IMR-90 (cell line): ENCODE measurements at regions not wholly inside any gene's neighbourhood (a gene's known extent, or its start where the extent isn't known, plus 50 kb on each side); places are given as distances from the start of the nearest gene placed in this dataset.
"Not testable (repeated sequence)": the region's sequence is repeated elsewhere in the genome, so short reads cannot be mapped to it uniquely, and the experiment has no call there.

Experiments
- ATAC-seq: fragments of 200-7000 bp; cut with Tn5 transposase; 2 replicates; pipeline ENCODE4 v1.9.1; 2020; ENCODE audit warnings: low read depth, mild to moderate bottlenecking, moderate library complexity
- BruUV-seq: library from RNA; stranded (reverse); fragments of 400-500 nt; replicated peaks from 2 replicates; lab custom pipeline; 2021; lab: Mats Ljungman, UMichigan
- CTCF ChIA-PET: fragments of 300-600 bp; formaldehyde crosslinking; extraction: SDS; loops from one replicate; lab custom pipeline; 2021; ENCODE audit warnings: antibody characterized with exemption; lab: Yijun Ruan, JAX
- POLR2A ChIA-PET: fragments of 300-600 bp; sonication (Branson Sonifier 250); formaldehyde crosslinking; loops from one replicate; lab custom pipeline; 2022; ENCODE audit warnings: antibody characterized with exemption; ENCODE audit not compliant: unreplicated experiment; lab: Charles Lee
- DNase-seq: peaks from one replicate; pipeline ENCODE4 v3.0.0; 2013
- H2AFZ ChIP-seq: replicated peaks from 2 replicates; pipeline ENCODE3; 2013; ENCODE audit warnings: low read length, mild to moderate bottlenecking; ENCODE audit not compliant: poor library complexity
- H2AK5ac ChIP-seq: 2 replicates; pipeline ENCODE4 v1.6.1; 2013; ENCODE audit warnings: low read depth, low read length, inconsistent platforms
- H2AK9ac ChIP-seq: replicated peaks from 2 replicates; pipeline ENCODE3; 2013; ENCODE audit warnings: mild to moderate bottlenecking, low read depth, low read length, moderate library complexity; ENCODE audit not compliant: poor library complexity
- H2BK120ac ChIP-seq: 2 replicates; pipeline ENCODE4 v1.6.1; 2013; ENCODE audit warnings: low read depth, low read length, inconsistent platforms
- H2BK15ac ChIP-seq: 3 replicates; pipeline ENCODE4 v1.6.1; 2013; ENCODE audit warnings: low read depth, low read length, inconsistent platforms
- H2BK20ac ChIP-seq: 2 replicates; pipeline ENCODE4 v1.6.1; 2013; ENCODE audit warnings: low read depth, mild to moderate bottlenecking, inconsistent platforms, low read length, moderate library complexity
- H2BK5ac ChIP-seq: 2 replicates; pipeline ENCODE4 v1.6.1; 2013; ENCODE audit warnings: mild to moderate bottlenecking, low read depth, low read length, inconsistent platforms; ENCODE audit not compliant: poor library complexity, severe bottlenecking
- H3K14ac ChIP-seq: replicated peaks from 2 replicates; pipeline ENCODE4 v1.6.1; 2013; ENCODE audit warnings: low read depth, low read length, inconsistent platforms
- H3K18ac ChIP-seq: 2 replicates; pipeline ENCODE4 v1.6.1; 2013; ENCODE audit warnings: low read depth, low read length, control low read depth
- H3K23ac ChIP-seq: 2 replicates; pipeline ENCODE4 v1.6.1; 2013; ENCODE audit warnings: low read depth, low read length, inconsistent platforms
- H3K27ac ChIP-seq: 2 replicates; pipeline ENCODE4 v1.5.1; 2013; ENCODE audit warnings: mild to moderate bottlenecking, control low read depth, low read length; ENCODE audit not compliant: insufficient read depth
- H3K27me3 ChIP-seq: 2 replicates; pipeline ENCODE4 v1.6.1; 2013; ENCODE audit warnings: low read length; ENCODE audit not compliant: control insufficient read depth, insufficient read depth
- H3K36me3 ChIP-seq: 2 replicates; pipeline ENCODE4 v1.6.1; 2013; ENCODE audit warnings: low read length, mixed read lengths; ENCODE audit not compliant: control insufficient read depth, insufficient read depth
- H3K4ac ChIP-seq: 2 replicates; pipeline ENCODE4 v1.6.1; 2013; ENCODE audit warnings: low read depth, low read length, inconsistent platforms
- H3K4me1 ChIP-seq: 2 replicates; pipeline ENCODE4 v1.6.1; 2013; ENCODE audit warnings: low read length, mixed read lengths; ENCODE audit not compliant: control insufficient read depth, insufficient read depth
- H3K4me2 ChIP-seq: 2 replicates; pipeline ENCODE4 v1.6.1; 2013; ENCODE audit warnings: low read depth, mild to moderate bottlenecking, control low read depth, low read length, moderate library complexity
- H3K4me3 ChIP-seq: 2 replicates; pipeline ENCODE4 v1.5.1; 2013; ENCODE audit warnings: low read depth, mild to moderate bottlenecking, control low read depth, low read length, moderate library complexity; ENCODE audit not compliant: insufficient read depth
- H3K56ac ChIP-seq: 2 replicates; pipeline ENCODE4 v1.6.1; 2013; ENCODE audit warnings: low read length, inconsistent platforms; ENCODE audit not compliant: insufficient read depth; ENCODE audit errors: extremely low read depth
- H3K79me1 ChIP-seq, 2 experiments: 2 replicates each; pipeline ENCODE4 v1.6.1; 2013; ENCODE audit warnings: low read length in 2 of 2, inconsistent platforms in 1 of 2, low read depth in 1 of 2
- H3K9ac ChIP-seq: 2 replicates; pipeline ENCODE4 v1.6.1; 2013; ENCODE audit warnings: low read depth, low read length, control low read depth
- H3K9me1 ChIP-seq: 2 replicates; pipeline ENCODE4 v1.6.1; 2013; ENCODE audit warnings: low read length, inconsistent platforms; ENCODE audit not compliant: insufficient read depth
- H3K9me3 ChIP-seq: 2 replicates; pipeline ENCODE4 v1.6.1; 2013; ENCODE audit warnings: low read length; ENCODE audit not compliant: control insufficient read depth, insufficient read depth
- H4K20me1 ChIP-seq: 2 replicates; pipeline ENCODE4 v1.6.1; 2013; ENCODE audit warnings: low read length, inconsistent platforms; ENCODE audit not compliant: insufficient read depth
- H4K5ac ChIP-seq: 2 replicates; pipeline ENCODE4 v1.6.1; 2013; ENCODE audit warnings: mild to moderate bottlenecking, low read depth, low read length, control low read depth
- H4K8ac ChIP-seq, 2 experiments: 2 replicates each; pipeline ENCODE4 v1.6.1; 2013; ENCODE audit warnings: low read depth in 2 of 2, low read length in 2 of 2, control low read depth in 1 of 2, inconsistent platforms in 1 of 2
- H4K91ac ChIP-seq: 2 replicates; pipeline ENCODE4 v1.6.1; 2013; ENCODE audit warnings: low read depth, low read length, inconsistent platforms; ENCODE audit not compliant: insufficient read depth
- WGBS, 2 experiments: methylation state at CpG; one replicate each; pipeline versions ENCODE4 v1.1.5 to v1.1.7; 2013; ENCODE audit warnings: missing lambda C conversion rate in 2 of 2; ENCODE audit not compliant: insufficient read length in 1 of 2; ENCODE audit errors: extremely low coverage in 2 of 2; 5-methylcytosine and 5-hydroxymethylcytosine counted together
- dilution Hi-C: fragments of 300-500 bp; cut with HindIII; formaldehyde crosslinking; loops from one replicate; pipeline ENCODE4 v1.14.3; 2018; ENCODE audit warnings: low sequenced_read_pairs; ENCODE audit not compliant: unreplicated experiment
- in situ Hi-C: fragments of 300-500 bp; cut with MboI; formaldehyde crosslinking; loops from 3 replicates; pipeline ENCODE4 v1.14.3; 2019; ENCODE audit warnings: low sequenced_read_pairs, inconsistent platforms, mixed read lengths
- intact Hi-C: fragments of 100-400 bp; cut with micrococcal nuclease; formaldehyde crosslinking; loops from 2 replicates; pipeline ENCODE4 v1.10.0; 2022

DNA sequence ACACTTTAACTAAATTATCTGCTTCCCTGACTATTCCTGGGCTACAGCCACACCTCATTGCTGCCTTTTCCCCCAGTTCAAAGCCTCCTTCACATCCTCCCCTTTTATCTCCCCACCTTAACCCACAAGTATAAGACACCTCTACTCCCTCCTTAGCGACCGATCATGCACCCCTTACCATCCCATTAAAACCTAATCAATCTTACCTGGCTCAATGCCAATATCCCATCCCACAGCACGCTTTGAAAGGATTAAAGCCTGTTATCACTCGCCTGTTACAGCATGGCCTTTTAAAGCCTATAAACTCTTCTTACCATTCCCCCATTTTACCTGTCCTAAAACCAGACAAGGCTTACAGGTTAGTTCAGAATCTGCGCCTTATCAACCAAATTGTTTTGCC lies 246.6 kb downstream of the ZNF608 start:
- H3K27ac ChIP-seq, H2BK15ac ChIP-seq, H2AFZ ChIP-seq, H3K4ac ChIP-seq, H3K18ac ChIP-seq, H4K5ac ChIP-seq, H3K23ac ChIP-seq, in situ Hi-C loops, H3K4me1 ChIP-seq, H2AK9ac ChIP-seq, H3K79me1 ChIP-seq, intact Hi-C loops, BruUV-seq, H3K14ac ChIP-seq, CTCF ChIA-PET, H4K8ac ChIP-seq, H4K91ac ChIP-seq, H3K9me1 ChIP-seq, H3K9ac ChIP-seq, H3K4me2 ChIP-seq, H3K27me3 ChIP-seq, H3K4me3 ChIP-seq, H4K20me1 ChIP-seq, dilution Hi-C loops, POLR2A ChIA-PET, H3K9me3 ChIP-seq, H2BK5ac ChIP-seq, H2BK120ac ChIP-seq, H3K36me3 ChIP-seq, ATAC-seq, H2BK20ac ChIP-seq, H3K56ac ChIP-seq, DNase-seq, H2AK5ac ChIP-seq: not testable (repeated sequence)
- WGBS, 2 experiments = no CpG with 5 or more reads among the region's 5 CpGs

DNA sequence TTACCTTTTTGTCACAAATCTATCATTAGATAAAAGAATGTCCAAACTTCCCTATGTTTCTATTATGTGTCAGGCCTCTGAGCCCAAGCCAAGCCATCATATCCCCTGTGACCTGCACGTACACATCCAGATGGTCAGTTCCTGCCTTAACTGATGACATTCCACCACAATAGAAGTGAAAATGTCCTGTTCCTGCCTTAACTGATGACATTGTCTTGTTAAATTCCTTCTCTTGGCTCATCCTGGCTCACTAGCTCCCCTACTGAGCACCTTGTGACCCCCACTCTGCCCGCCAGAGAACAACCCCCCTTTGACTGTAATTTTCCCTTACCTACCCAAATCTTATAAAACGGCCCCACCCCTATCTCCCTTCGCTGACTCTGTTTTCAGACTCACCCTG lies 249.5 kb downstream of the ZNF608 start:
- H3K23ac ChIP-seq, H2BK120ac ChIP-seq, H4K5ac ChIP-seq, POLR2A ChIA-PET, H3K9ac ChIP-seq, H3K4me3 ChIP-seq, H2AK5ac ChIP-seq, H2AFZ ChIP-seq, DNase-seq, dilution Hi-C loops, H3K4me1 ChIP-seq, H3K4ac ChIP-seq, H3K36me3 ChIP-seq, H3K27ac ChIP-seq, H3K9me1 ChIP-seq, H3K9me3 ChIP-seq, ATAC-seq, H3K4me2 ChIP-seq, H2AK9ac ChIP-seq, H3K14ac ChIP-seq, H2BK20ac ChIP-seq, H3K79me1 ChIP-seq, H4K20me1 ChIP-seq, H3K56ac ChIP-seq, H4K91ac ChIP-seq, H4K8ac ChIP-seq, in situ Hi-C loops, H2BK15ac ChIP-seq, H2BK5ac ChIP-seq, H3K18ac ChIP-seq, intact Hi-C loops, H3K27me3 ChIP-seq, BruUV-seq: not testable (repeated sequence)
- 88% methylated on average over 3 of the region's 4 CpGs; no CpG with 5 or more reads in 1 of the 2 experiments for WGBS, 2 experiments
- CTCF ChIA-PET = interaction anchor here (0.6 kb wide), 1 partner anchor 8 kb away, joined by 4 read pairs; no protein-coding TSS in a partner anchor
